ENCODE measurements at regions not wholly inside any gene's neighbourhood (a gene's known extent, or its start where the extent isn't known, plus 50 kb on each side); places are given as distances from the start of the nearest gene placed in this dataset.

- no peak for TF ChIP-seq ZNF335 (tag by site-specific recombination; conservative IDR thresholded peaks at IDR 0.05)
Measured at GRCh38 chr13:21974741-21975140, 303.9 kb downstream of the FGF9 start (continued).

GRCh38 chr13:21976159-21976558 lies 305.3 kb downstream of the FGF9 start:
- ChIA-PET CTCF (no interaction called here), POLR2A (no interaction called here)
- no peaks in the 10 kb centered on the region for H3K9me3 ChIP-seq (ENCODE audit: control insufficient read depth, insufficient read depth, low read depth, low read length)
- no peak overlapping the region for H3K4me3 ChIP-seq (ENCODE audit: low read depth, low read length)
- no peak overlapping the region for H3K27ac ChIP-seq (ENCODE audit: extremely low read depth, low read depth, low read length)
- no peaks in the 10 kb centered on the region for H3K36me3 ChIP-seq (ENCODE audit: control insufficient read depth in 2 of 2, insufficient read depth in 1 of 2, low read length in 2 of 2)
- H3K4me1 ChIP-seq (ENCODE audit: control insufficient read depth, insufficient read depth, low read length), result no peaks in the 10 kb centered on the region
- TF ChIP-seq AEBP2 (tag by site-specific recombination; IDR thresholded peaks at IDR 0.05; ENCODE audit: borderline replicate concordance) (no peak), ZNF146 (tag by site-specific recombination; IDR thresholded peaks at IDR 0.05) (no peak), ZNF501 (tag by site-specific recombination; IDR thresholded peaks at IDR 0.05) (no peak), ZNF302 (tag by site-specific recombination; IDR thresholded peaks at IDR 0.05; ENCODE audit: low read depth) (no peak), ZNF521 (tag by site-specific recombination; IDR thresholded peaks at IDR 0.05) (no peak), ZNF777 (tag by site-specific recombination; IDR thresholded peaks at IDR 0.05; ENCODE audit: borderline replicate concordance) (no peak), KLF1 (tag by site-specific recombination; IDR thresholded peaks at IDR 0.05) (no peak), ZNF544 (tag by site-specific recombination; IDR thresholded peaks at IDR 0.05) (no peak), ZNF404 (tag by site-specific recombination; IDR thresholded peaks at IDR 0.05) (no peak), PRDM2 (tag by site-specific recombination; IDR thresholded peaks at IDR 0.05; ENCODE audit: borderline replicate concordance) (no peak), REST (tag by site-specific recombination; IDR thresholded peaks at IDR 0.05) (no peak), ZNF624 (tag by site-specific recombination; IDR thresholded peaks at IDR 0.05) (no peak), TSHZ1 (tag by site-specific recombination; IDR thresholded peaks at IDR 0.05; ENCODE audit: borderline replicate concordance) (no peak), GLI2 (tag by site-specific recombination; IDR thresholded peaks at IDR 0.05; ENCODE audit: borderline replicate concordance, low read depth) (no peak), SP3 (tag by site-specific recombination; IDR thresholded peaks at IDR 0.05) (no peak), ZNF558 (tag by site-specific recombination; IDR thresholded peaks at IDR 0.05) (no peak), YY2 (tag by site-specific recombination; IDR thresholded peaks at IDR 0.05) (no peak), HIC1 (tag by site-specific recombination; IDR thresholded peaks at IDR 0.05) (no peak)
